CD4-positive, alpha-beta T cell (primary cell): ENCODE measurements at regions not wholly inside any gene's neighbourhood (a gene's known extent, or its start where the extent isn't known, plus 50 kb on each side); places are given as distances from the start of the nearest gene placed in this dataset.

ENCODE experiments used
- ATAC-seq: fragments of 200-7000 bp; cut with Tn5 transposase; one replicate; pipeline ENCODE4 v1.10.0; 2022; ENCODE audit warnings: mild to moderate bottlenecking; ENCODE audit not compliant: poor library complexity
- CTCF ChIA-PET: fragments of 350-600 bp; sonication (Branson Sonifier 250); formaldehyde crosslinking; loops from one replicate; lab custom pipeline; 2021; ENCODE audit warnings: antibody characterized with exemption, inconsistent platforms; lab: Charles Lee
- POLR2A ChIA-PET: fragments of 350-600 bp; sonication (Branson Sonifier 250); formaldehyde crosslinking; loops from one replicate; lab custom pipeline; 2021; ENCODE audit warnings: antibody characterized with exemption, inconsistent platforms; lab: Charles Lee
- DNase-seq, 14 experiments: peaks; one replicate each; pipeline ENCODE4 v3.0.0-alpha.2; 2013 to 2020; ENCODE audit warnings: mixed read lengths in 2 of 14
- H3K27ac ChIP-seq, 2 donors: one replicate each; pipeline versions ENCODE4 v1.5.1 to v1.7.0; 2013; ENCODE audit warnings: low read length in 2 of 2, low read depth in 1 of 2, mild to moderate bottlenecking in 1 of 2
- H3K27me3 ChIP-seq, 2 experiments: 1 replicate in 1 of 2; 2 replicates in 1 of 2; pipeline versions ENCODE4 v1.6.1 to v1.7.0; 2013; ENCODE audit warnings: low read length in 2 of 2, control low read depth in 1 of 2, mild to moderate bottlenecking in 1 of 2, moderate library complexity in 1 of 2; ENCODE audit not compliant: insufficient read depth in 2 of 2, control insufficient read depth in 1 of 2
- H3K36me3 ChIP-seq: one replicate; pipeline ENCODE4 v1.6.1; 2013; ENCODE audit warnings: low read length, control low read depth; ENCODE audit not compliant: insufficient read depth
- H3K4me1 ChIP-seq: one replicate; pipeline ENCODE4 v1.6.1; 2013; ENCODE audit warnings: low read length, control low read depth; ENCODE audit not compliant: insufficient read depth
- H3K4me3 ChIP-seq: one replicate; pipeline ENCODE4 v1.5.1; 2013; ENCODE audit warnings: mild to moderate bottlenecking, low read length, moderate library complexity
- H3K9me3 ChIP-seq, 2 experiments: 1 replicate in 1 of 2; 2 replicates in 1 of 2; pipeline versions ENCODE4 v1.6.1 to v1.7.0; 2013; ENCODE audit warnings: low read length in 2 of 2, mild to moderate bottlenecking in 2 of 2, control low read depth in 1 of 2, moderate library complexity in 1 of 2; ENCODE audit not compliant: control insufficient read depth in 1 of 2, insufficient read depth in 1 of 2
- H3K27ac Mint-ChIP-seq: one replicate; pipeline ENCODE4 v1.8.0; 2020; ENCODE audit warnings: mixed read lengths
- H3K27me3 Mint-ChIP-seq: one replicate; pipeline ENCODE4 v1.8.0; 2021; ENCODE audit warnings: mixed read lengths
- H3K36me3 Mint-ChIP-seq: one replicate; pipeline ENCODE4 v1.8.0; 2021; ENCODE audit warnings: low read depth, mixed read lengths
- H3K4me1 Mint-ChIP-seq: one replicate; pipeline ENCODE4 v1.8.0; 2021; ENCODE audit warnings: low read depth, mixed read lengths
- H3K4me3 Mint-ChIP-seq: one replicate; pipeline ENCODE4 v1.8.0; 2020; ENCODE audit warnings: mild to moderate bottlenecking, mixed read lengths
- H3K9me3 Mint-ChIP-seq: one replicate; pipeline ENCODE4 v1.8.0; 2020; ENCODE audit warnings: mixed read lengths
- CTCF ChIP-seq: fragments of 200-600 bp; IDR thresholded peaks from one replicate; pipeline ENCODE4 v1.8.0; 2022; ENCODE audit warnings: antibody characterized with exemption, mild to moderate bottlenecking
- intact Hi-C, 2 experiments: fragments of 100-400 bp; cut with DNase I in 1 of 2; cut with micrococcal nuclease in 1 of 2; formaldehyde crosslinking; loops; one replicate each; pipeline versions ENCODE4 v1.15.1 to v1.9.0; 2023 to 2025; cut with DNase I, micrococcal nuclease

DNA sequence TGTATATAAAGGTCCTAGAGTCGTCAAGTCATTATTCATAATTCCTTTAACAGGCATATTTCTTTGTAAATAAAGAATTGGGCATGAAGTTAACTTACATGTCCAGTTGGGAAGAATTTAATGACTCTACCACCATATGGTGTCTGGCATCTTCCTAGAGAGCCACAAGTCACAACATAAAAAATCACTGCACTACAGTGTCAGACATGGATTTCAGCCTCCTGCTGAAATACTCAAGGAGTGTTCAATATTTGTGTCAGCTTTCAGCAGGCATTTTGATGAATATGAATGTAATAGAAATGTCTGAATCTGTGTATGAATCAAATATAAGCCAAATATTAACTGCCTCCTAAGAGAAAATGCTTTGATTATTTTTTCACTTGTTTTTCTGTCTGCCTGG, 91.9 kb upstream of the TMPRSS15 start:
- POLR2A ChIA-PET = no interaction called here
- H3K27me3 Mint-ChIP-seq = no peaks in the 10 kb centered on the region
- CTCF ChIA-PET = no interaction called here
- no peaks in the 10 kb centered on the region for H3K36me3 Mint-ChIP-seq
- Histone ChIP-seq H3K4me3 (no peak overlapping the region), H3K36me3 (no peaks in the 10 kb centered on the region), H3K27ac (no peak overlapping the region), H3K9me3 (no peaks in the 10 kb centered on the region), H3K4me1 (no peaks in the 10 kb centered on the region), H3K27me3 (no peaks in the 10 kb centered on the region)
- intact Hi-C loops = no loop called here
- H3K9me3 Mint-ChIP-seq = no peaks in the 10 kb centered on the region
- no peak for TF ChIP-seq CTCF
- DNase-seq (no peak), ATAC-seq (no peak)
- H3K27ac Mint-ChIP-seq = no peak overlapping the region
- no peaks in the 10 kb centered on the region for H3K4me1 Mint-ChIP-seq
- no peak overlapping the region for H3K4me3 Mint-ChIP-seq

DNA sequence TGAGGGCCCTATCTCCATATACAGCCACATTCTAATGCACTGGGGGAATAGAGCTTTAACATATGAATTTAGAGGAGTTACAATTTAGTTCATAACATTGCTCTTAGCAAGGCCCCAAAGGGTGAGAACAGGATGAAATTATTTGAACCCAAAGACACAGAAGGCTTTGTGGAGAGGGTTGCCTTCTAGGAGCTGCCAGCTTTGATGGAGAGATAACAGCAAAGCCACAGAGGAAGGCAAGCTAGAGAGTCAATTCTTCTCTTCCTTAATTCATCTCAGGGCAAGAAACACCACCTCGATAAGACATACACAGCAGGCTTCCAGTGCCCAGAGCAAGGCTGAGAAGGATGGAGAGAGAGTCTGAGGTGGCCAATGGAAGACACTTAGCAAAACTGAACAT, 94.8 kb upstream of the TMPRSS15 start:
- no peak for ATAC-seq
- POLR2A ChIA-PET = no interaction called here

GRCh38 chr21:18499761-18500376, 96.3 kb upstream of the TMPRSS15 start:
- Mint-ChIP-seq H3K4me3 (no peak overlapping the region), H3K36me3 (no peaks in the 10 kb centered on the region), H3K9me3 (peaks cover 5% of the 10 kb centered on the region), H3K27me3 (no peaks in the 10 kb centered on the region), H3K4me1 (no peaks in the 10 kb centered on the region), H3K27ac (no peak overlapping the region)
- ATAC-seq (no peak), DNase-seq (peak in 5 of 14 experiments; percentile 1 to 34 (median 24))
- Histone ChIP-seq H3K27me3 (no peaks in the 10 kb centered on the region), H3K4me1 (no peaks in the 10 kb centered on the region), H3K27ac (no peak overlapping the region), H3K4me3 (no peak overlapping the region), H3K9me3 (no peaks in the 10 kb centered on the region), H3K36me3 (no peaks in the 10 kb centered on the region)
- POLR2A ChIA-PET = no interaction called here
- CTCF ChIA-PET = no interaction called here
- intact Hi-C loops = no loop called here
- peak; percentile 61 for TF ChIP-seq CTCF

More for the DNA sequence above, 94.8 kb upstream of the TMPRSS15 start:
- no peak for TF ChIP-seq CTCF
- H3K9me3 ChIP-seq = no peaks in the 10 kb centered on the region
- no peak overlapping the region for H3K4me3 ChIP-seq
- H3K27me3 ChIP-seq = no peaks in the 10 kb centered on the region
- no peak overlapping the region for H3K4me3 Mint-ChIP-seq
- H3K4me1 Mint-ChIP-seq = no peaks in the 10 kb centered on the region
- intact Hi-C loops = no loop called here
- DNase-seq = no peak
- H3K4me1 ChIP-seq = no peaks in the 10 kb centered on the region
- H3K36me3 Mint-ChIP-seq = no peaks in the 10 kb centered on the region
- H3K36me3 ChIP-seq = no peaks in the 10 kb centered on the region
- H3K27me3 Mint-ChIP-seq = no peaks in the 10 kb centered on the region
- CTCF ChIA-PET = no interaction called here
- H3K9me3 Mint-ChIP-seq = peaks cover 5% of the 10 kb centered on the region
- no peak overlapping the region for H3K27ac ChIP-seq
- H3K27ac Mint-ChIP-seq = no peak overlapping the region
